Nephron (organoid): ENCODE measurements at regions not wholly inside any gene's neighbourhood (a gene's known extent, or its start where the extent isn't known, plus 50 kb on each side); places are given as distances from the start of the nearest gene placed in this dataset.

Experiments
- H3K27ac Mint-ChIP-seq, 3 experiments: 2 replicates each; pipeline ENCODE4 v1.8.0; 2020; ENCODE audit warnings: mixed read lengths in 3 of 3, mild to moderate bottlenecking in 2 of 3, moderate library complexity in 1 of 3
- H3K27me3 Mint-ChIP-seq: 2 replicates; pipeline ENCODE4 v1.8.0; 2021; ENCODE audit warnings: low read depth, mild to moderate bottlenecking, moderate library complexity, mixed read lengths
- H3K36me3 Mint-ChIP-seq: 2 replicates; pipeline ENCODE4 v1.8.0; 2020; ENCODE audit warnings: low read depth, mixed read lengths
- H3K4me1 Mint-ChIP-seq: 2 replicates; pipeline ENCODE4 v1.8.0; 2020; ENCODE audit warnings: mixed read lengths
- H3K4me3 Mint-ChIP-seq, 3 experiments: 2 replicates each; pipeline ENCODE4 v1.8.0; 2020; ENCODE audit warnings: mild to moderate bottlenecking in 3 of 3, mixed read lengths in 3 of 3, moderate library complexity in 2 of 3
- H3K9me3 Mint-ChIP-seq: 2 replicates; pipeline ENCODE4 v1.8.0; 2020; ENCODE audit warnings: mixed read lengths
- TF ChIP-seq, protein P1 (sequence below), 3 experiments: fragments of 200-600 bp; sonication (generic); IDR thresholded peaks; one replicate each; pipeline ENCODE4 v1.5.0; 2021; ENCODE audit warnings: antibody characterized with exemption in 3 of 3; ENCODE audit not compliant: unreplicated experiment in 3 of 3

DNA sequence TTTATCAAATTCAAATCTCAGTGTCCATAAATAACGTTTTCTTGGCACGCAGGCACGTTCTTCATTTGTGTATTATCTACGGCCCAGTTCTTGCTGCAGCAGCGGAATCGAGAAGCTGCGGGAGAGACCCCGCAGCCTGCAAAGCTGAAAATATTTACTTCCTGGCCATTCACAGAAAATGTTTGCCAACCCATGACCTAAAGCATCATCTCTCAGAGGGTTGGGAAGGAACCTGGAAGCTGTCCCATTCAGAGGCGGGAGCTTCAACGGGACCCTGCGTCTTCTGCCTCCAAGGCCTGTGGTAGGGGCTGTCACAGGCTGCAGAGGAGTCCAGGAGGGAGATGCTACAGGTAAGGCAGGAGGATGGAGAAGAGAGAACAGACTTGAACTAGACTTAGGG is 319.2 kb downstream of the MN1 start:
- H3K27me3 Mint-ChIP-seq = peaks cover 25% of the 10 kb centered on the region
- H3K36me3 Mint-ChIP-seq = peaks cover 4% of the 10 kb centered on the region
- H3K4me1 Mint-ChIP-seq = peaks cover 40% of the 10 kb centered on the region
- H3K4me3 Mint-ChIP-seq = no peak overlapping the region
- H3K9me3 Mint-ChIP-seq = peaks cover 5% of the 10 kb centered on the region
- TF ChIP-seq, protein P1, sequence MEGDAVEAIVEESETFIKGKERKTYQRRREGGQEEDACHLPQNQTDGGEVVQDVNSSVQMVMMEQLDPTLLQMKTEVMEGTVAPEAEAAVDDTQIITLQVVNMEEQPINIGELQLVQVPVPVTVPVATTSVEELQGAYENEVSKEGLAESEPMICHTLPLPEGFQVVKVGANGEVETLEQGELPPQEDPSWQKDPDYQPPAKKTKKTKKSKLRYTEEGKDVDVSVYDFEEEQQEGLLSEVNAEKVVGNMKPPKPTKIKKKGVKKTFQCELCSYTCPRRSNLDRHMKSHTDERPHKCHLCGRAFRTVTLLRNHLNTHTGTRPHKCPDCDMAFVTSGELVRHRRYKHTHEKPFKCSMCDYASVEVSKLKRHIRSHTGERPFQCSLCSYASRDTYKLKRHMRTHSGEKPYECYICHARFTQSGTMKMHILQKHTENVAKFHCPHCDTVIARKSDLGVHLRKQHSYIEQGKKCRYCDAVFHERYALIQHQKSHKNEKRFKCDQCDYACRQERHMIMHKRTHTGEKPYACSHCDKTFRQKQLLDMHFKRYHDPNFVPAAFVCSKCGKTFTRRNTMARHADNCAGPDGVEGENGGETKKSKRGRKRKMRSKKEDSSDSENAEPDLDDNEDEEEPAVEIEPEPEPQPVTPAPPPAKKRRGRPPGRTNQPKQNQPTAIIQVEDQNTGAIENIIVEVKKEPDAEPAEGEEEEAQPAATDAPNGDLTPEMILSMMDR (IDR thresholded peaks at IDR 0.05; ENCODE audit: unreplicated experiment in 3 of 3) = no peak
- H3K27ac Mint-ChIP-seq = peak overlapping the region in 2 of 3 experiments; percentile 12 to 46

DNA sequence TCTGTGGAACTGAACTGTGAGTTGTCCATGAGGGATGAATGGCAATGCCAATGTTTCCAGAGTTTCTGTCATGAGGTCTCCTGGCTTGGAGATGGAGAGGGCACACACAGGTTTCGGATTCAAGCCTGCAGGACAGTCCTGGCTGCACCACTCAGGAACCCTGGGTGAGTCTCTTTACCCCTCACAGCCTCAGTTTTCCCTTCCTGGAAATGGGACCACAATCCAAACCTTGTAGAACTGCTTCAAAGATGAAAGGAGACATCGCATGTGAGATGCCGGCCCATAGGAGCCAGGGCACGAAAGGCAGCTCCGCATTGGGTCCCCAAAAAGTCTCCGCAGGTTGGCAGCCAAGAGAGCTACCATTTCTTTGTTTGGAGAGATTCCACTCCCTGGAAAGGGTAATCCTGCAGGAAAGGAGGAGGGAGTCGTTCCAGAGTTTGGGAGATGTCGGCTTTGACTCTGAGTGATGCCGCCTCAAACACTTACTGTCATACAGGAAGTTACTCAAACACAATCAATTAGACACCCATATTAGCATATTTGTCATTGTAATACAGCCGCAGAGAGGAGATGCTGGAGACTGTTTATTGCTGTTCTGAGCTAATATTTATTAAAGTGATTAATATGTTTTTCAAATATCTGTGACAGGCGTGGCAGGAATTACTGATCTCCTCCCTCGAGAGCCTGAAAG is 318.3 kb downstream of the MN1 start:
- TF ChIP-seq, protein P1 (IDR thresholded peaks at IDR 0.05; ENCODE audit: unreplicated experiment in 3 of 3) = no peak
- Mint-ChIP-seq H3K36me3 (peaks cover under 1% of the 10 kb centered on the region), H3K27ac (peak overlapping the region in 2 of 3 experiments; percentile 12 to 46), H3K4me1 (peaks cover 43% of the 10 kb centered on the region), H3K27me3 (peaks cover 23% of the 10 kb centered on the region), H3K4me3 (no peak overlapping the region), H3K9me3 (peaks cover 7% of the 10 kb centered on the region)

DNA sequence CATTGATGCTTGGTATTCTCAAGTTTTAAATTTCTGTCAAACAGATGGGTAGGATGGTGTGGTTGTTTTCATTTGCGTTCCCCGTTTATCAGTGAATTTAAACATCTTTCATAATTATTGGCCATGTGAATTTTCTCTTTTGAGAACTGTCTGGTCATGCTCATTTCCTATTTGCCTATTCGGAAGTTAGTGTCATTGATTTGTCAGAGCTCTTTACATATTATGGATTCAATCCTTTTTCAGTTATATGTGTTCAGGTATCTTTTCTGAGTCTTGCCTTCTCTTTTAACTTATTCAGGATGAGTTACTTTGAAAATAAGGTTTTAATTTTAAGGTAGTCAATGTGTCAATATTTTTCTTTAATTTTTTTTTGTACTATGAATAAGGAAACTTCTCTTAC is 315.7 kb downstream of the MN1 start:
- H3K4me1 Mint-ChIP-seq = peaks cover 45% of the 10 kb centered on the region
- no peak overlapping the region for H3K27ac Mint-ChIP-seq
- H3K36me3 Mint-ChIP-seq = no peaks in the 10 kb centered on the region
- no peak overlapping the region for H3K4me3 Mint-ChIP-seq
- H3K9me3 Mint-ChIP-seq = peaks cover 7% of the 10 kb centered on the region
- H3K27me3 Mint-ChIP-seq = peaks cover 16% of the 10 kb centered on the region
- TF ChIP-seq, protein P1 (IDR thresholded peaks at IDR 0.05; ENCODE audit: unreplicated experiment in 3 of 3) = no peak

DNA sequence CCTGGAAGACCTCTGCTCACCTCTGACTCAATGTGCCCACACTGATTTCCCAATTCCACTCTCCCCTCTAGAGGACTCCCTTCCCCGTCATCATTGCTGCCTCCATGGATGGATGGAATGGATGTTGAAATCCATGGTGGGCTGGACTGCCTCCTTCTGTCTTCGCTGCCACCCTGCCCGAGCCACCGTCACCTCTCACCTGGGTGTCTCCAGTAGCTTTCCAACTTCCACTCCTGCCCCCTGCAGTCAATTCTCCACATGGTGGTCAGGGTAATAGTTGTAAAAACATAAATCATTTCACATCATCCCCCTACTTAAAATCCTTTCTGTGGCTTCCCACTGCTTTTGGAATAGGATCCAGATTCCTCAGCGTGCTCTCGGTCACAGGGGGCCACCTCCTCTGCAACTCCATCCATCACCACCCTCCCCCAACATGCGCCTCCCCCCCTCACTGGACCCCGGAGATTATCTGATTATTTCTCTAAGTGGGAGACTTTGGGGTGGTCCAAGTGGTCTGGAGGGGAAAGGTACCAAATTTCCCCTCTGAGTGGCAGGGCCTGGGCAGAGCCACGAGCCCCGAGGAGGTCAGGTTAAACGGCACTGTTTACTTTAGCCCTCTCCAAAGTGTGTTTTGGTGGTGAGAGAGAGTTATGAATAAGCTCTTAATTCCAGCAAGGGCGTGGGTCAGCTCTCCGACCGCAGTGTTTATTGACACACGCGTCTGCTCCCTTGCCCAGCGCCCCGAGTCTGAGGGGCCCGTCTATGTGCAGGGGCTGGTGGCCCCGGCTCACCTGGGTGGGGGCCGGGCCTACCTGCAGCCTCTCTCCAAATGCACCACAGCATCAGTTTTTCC is 313.7 kb downstream of the MN1 start:
- H3K4me3 Mint-ChIP-seq = no peak overlapping the region
- TF ChIP-seq, protein P1 (IDR thresholded peaks at IDR 0.05; ENCODE audit: unreplicated experiment in 3 of 3) = no peak
- peaks cover 19% of the 10 kb centered on the region for H3K9me3 Mint-ChIP-seq
- peaks cover 35% of the 10 kb centered on the region for H3K4me1 Mint-ChIP-seq
- peaks cover 12% of the 10 kb centered on the region for H3K27me3 Mint-ChIP-seq
- peak overlapping the region; percentile 28 to 91 (median 64) for H3K27ac Mint-ChIP-seq
- H3K36me3 Mint-ChIP-seq = no peaks in the 10 kb centered on the region

DNA sequence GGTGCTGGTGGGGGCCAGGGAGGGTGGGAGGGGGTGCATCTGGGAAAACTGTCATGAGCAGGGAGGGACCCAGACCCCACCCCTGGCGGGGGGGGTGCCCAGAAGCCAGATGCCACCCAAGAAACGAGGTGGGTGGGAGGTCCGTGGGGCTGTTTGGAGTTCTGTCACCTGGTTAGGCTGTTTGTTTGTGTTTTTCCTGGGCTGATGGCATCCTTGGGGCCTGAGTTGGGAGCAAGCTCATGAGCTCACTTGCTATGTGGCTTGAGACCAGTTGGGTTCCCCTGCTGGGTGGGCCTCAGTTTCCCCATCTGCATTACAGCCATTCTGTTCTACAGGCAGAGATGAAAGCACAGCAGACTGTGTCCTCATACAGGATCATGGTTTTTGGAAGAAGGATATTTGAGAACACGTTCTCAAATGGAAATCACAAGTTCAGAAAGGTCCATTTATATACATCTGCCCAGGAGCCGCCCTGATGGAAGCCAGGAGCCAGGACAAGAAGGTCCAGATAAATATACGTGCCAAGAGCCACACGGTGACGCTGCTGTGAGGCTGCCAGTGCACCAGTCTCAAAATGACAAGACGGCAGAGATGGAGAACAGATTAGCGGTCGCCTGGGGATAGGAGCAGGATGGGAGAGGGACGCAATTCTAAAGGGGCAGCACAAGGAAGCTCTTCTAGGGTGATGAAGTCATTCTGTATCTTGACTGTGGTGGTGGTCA is 312.9 kb downstream of the MN1 start:
- no peak overlapping the region for H3K4me3 Mint-ChIP-seq
- peaks cover 33% of the 10 kb centered on the region for H3K4me1 Mint-ChIP-seq
- H3K36me3 Mint-ChIP-seq = no peaks in the 10 kb centered on the region
- peak overlapping the region; percentile 5 to 78 (median 56) for H3K27ac Mint-ChIP-seq
- H3K27me3 Mint-ChIP-seq = peaks cover 11% of the 10 kb centered on the region
- H3K9me3 Mint-ChIP-seq = peaks cover 19% of the 10 kb centered on the region
- TF ChIP-seq, protein P1 (IDR thresholded peaks at IDR 0.05; ENCODE audit: unreplicated experiment in 3 of 3) = no peak
